ENCODE measurements at regions not wholly inside any gene's neighbourhood (a gene's known extent, or its start where the extent isn't known, plus 50 kb on each side); places are given as distances from the start of the nearest gene placed in this dataset.

- no peak overlapping the region for H3K4me2 ChIP-seq (ENCODE audit: control insufficient read depth, extremely low read depth, insufficient read depth, low read depth, low read length)
- H3K79me2 ChIP-seq (ENCODE audit: control insufficient read depth, insufficient read depth, low read length): no peaks in the 10 kb centered on the region
- TF ChIP-seq CTCF (optimal IDR thresholded peaks at IDR 0.05 in 1 of 3, IDR thresholded peaks at IDR 0.05 in 1 of 3, conservative IDR thresholded peaks at IDR 0.05 in 1 of 3; ENCODE audit: extremely low read depth in 1 of 3, insufficient read depth in 2 of 3, low read length in 3 of 3) (no peak), EZH2 (IDR thresholded peaks at IDR 0.05; ENCODE audit: low read length) (no peak)
- no peak overlapping the region for H3K4me3 ChIP-seq (ENCODE audit: control insufficient read depth in 2 of 3, extremely low read depth in 1 of 3, insufficient read depth in 2 of 3, low read depth in 1 of 3, low read length in 3 of 3)
- H2AFZ ChIP-seq (ENCODE audit: control insufficient read depth, low read length): no peak overlapping the region
- no peak overlapping the region for H3K9ac ChIP-seq (ENCODE audit: control insufficient read depth, extremely low read depth, insufficient read depth, low read length)
- no peaks in the 10 kb centered on the region for H3K27me3 ChIP-seq (ENCODE audit: control insufficient read depth, extremely low read depth, insufficient read depth, low read length)
- no peak for FAIRE-seq
- no peak overlapping the region for H3K27ac ChIP-seq (ENCODE audit: control insufficient read depth, insufficient read depth, low read length)
- H4K20me1 ChIP-seq (ENCODE audit: control insufficient read depth, extremely low read depth, insufficient read depth, low read length): no peaks in the 10 kb centered on the region
- dilution Hi-C loops (cut with MboI; ENCODE audit: extremely low pct_ligation_motif_present, low sequenced_read_pairs): no loop called here
- no peaks in the 10 kb centered on the region for H3K4me1 ChIP-seq (ENCODE audit: control insufficient read depth, extremely low read depth, insufficient read depth, low read length)
- DNase-seq (ENCODE audit: low read depth, low spot score): no peak
- H3K36me3 ChIP-seq (ENCODE audit: control insufficient read depth in 2 of 2, extremely low read depth in 1 of 2, insufficient read depth in 2 of 2, low read length in 2 of 2): no peaks in the 10 kb centered on the region
- H3K9me3 ChIP-seq (ENCODE audit: control insufficient read depth, low read depth, low read length): no peaks in the 10 kb centered on the region
- H3K9me1 ChIP-seq (ENCODE audit: control insufficient read depth, extremely low read depth, insufficient read depth, low read length): no peaks in the 10 kb centered on the region
These were observed 878.7 kb upstream of the MAN1A1 start for GRCh38 chr6:120228297-120228696.

- no peak for TF ChIP-seq EZH2 (IDR thresholded peaks at IDR 0.05; ENCODE audit: low read length)
- TF ChIP-seq CTCF (optimal IDR thresholded peaks at IDR 0.05 in 1 of 3, IDR thresholded peaks at IDR 0.05 in 1 of 3, conservative IDR thresholded peaks at IDR 0.05 in 1 of 3; ENCODE audit: extremely low read depth in 1 of 3, insufficient read depth in 2 of 3, low read length in 3 of 3): no peak
- H3K4me2 ChIP-seq (ENCODE audit: control insufficient read depth, extremely low read depth, insufficient read depth, low read depth, low read length): no peak overlapping the region
- FAIRE-seq (no peak), DNase-seq (ENCODE audit: low read depth, low spot score) (no peak)
- no peaks in the 10 kb centered on the region for H3K9me3 ChIP-seq (ENCODE audit: control insufficient read depth, low read depth, low read length)
- no peak overlapping the region for H3K9ac ChIP-seq (ENCODE audit: control insufficient read depth, extremely low read depth, insufficient read depth, low read length)
- H3K4me1 ChIP-seq (ENCODE audit: control insufficient read depth, extremely low read depth, insufficient read depth, low read length): no peaks in the 10 kb centered on the region
- H3K27ac ChIP-seq (ENCODE audit: control insufficient read depth, insufficient read depth, low read length): no peak overlapping the region
- H3K79me2 ChIP-seq (ENCODE audit: control insufficient read depth, insufficient read depth, low read length): no peaks in the 10 kb centered on the region
- H4K20me1 ChIP-seq (ENCODE audit: control insufficient read depth, extremely low read depth, insufficient read depth, low read length): no peaks in the 10 kb centered on the region
- dilution Hi-C loops (cut with MboI; ENCODE audit: extremely low pct_ligation_motif_present, low sequenced_read_pairs): no loop called here
- no peaks in the 10 kb centered on the region for H3K36me3 ChIP-seq (ENCODE audit: control insufficient read depth in 2 of 2, extremely low read depth in 1 of 2, insufficient read depth in 2 of 2, low read length in 2 of 2)
- H3K27me3 ChIP-seq (ENCODE audit: control insufficient read depth, extremely low read depth, insufficient read depth, low read length): no peaks in the 10 kb centered on the region
- no peaks in the 10 kb centered on the region for H3K9me1 ChIP-seq (ENCODE audit: control insufficient read depth, extremely low read depth, insufficient read depth, low read length)
- no peak overlapping the region for H2AFZ ChIP-seq (ENCODE audit: control insufficient read depth, low read length)
- H3K4me3 ChIP-seq (ENCODE audit: control insufficient read depth in 2 of 3, extremely low read depth in 1 of 3, insufficient read depth in 2 of 3, low read depth in 1 of 3, low read length in 3 of 3): no peak overlapping the region
These were observed 869.8 kb upstream of the MAN1A1 start for GRCh38 chr6:120219339-120219738.

Measured in keratinocyte (primary cell).